Prostate gland (tissue), 2 donors: ENCODE measurements at regions not wholly inside any gene's neighbourhood (a gene's known extent, or its start where the extent isn't known, plus 50 kb on each side); places are given as distances from the start of the nearest gene placed in this dataset.

Experiments
- DNase-seq: peaks from one replicate; pipeline ENCODE4 v3.0.0-alpha.2; 2019; ENCODE audit warnings: low spot score
- H3K27ac ChIP-seq, 2 donors: fragments of 200-600 bp; sonication (generic); 2 replicates each; pipeline ENCODE4 v1.5.1; 2017 to 2019
- H3K27me3 ChIP-seq: fragments of 200-600 bp; sonication (generic); replicated peaks from 2 replicates; pipeline ENCODE4 v1.5.1; 2019; ENCODE audit not compliant: insufficient read depth
- H3K36me3 ChIP-seq, 2 donors: fragments of 200-600 bp; sonication (generic); 1 replicate in 1 of 2; 2 replicates in 1 of 2; pipeline versions ENCODE4 v1.5.1 to v1.8.1; 2017 to 2019
- H3K4me1 ChIP-seq: fragments of 200-600 bp; sonication (generic); replicated peaks from 2 replicates; pipeline ENCODE4 v1.5.1; 2019
- H3K4me3 ChIP-seq, 2 donors: fragments of 200-600 bp; sonication (generic); 2 replicates each; pipeline ENCODE4 v1.5.1; 2017 to 2019
- H3K9me3 ChIP-seq: fragments of 200-600 bp; sonication (generic); 2 replicates; pipeline ENCODE4 v1.5.1; 2017
- POLR2A ChIP-seq: fragments of 450-650 bp; IDR thresholded peaks from one replicate; pipeline ENCODE4 v1.6.1; 2016; ENCODE audit warnings: antibody characterized with exemption, mild to moderate bottlenecking
- POLR2AphosphoS5 ChIP-seq: sonication (generic); formaldehyde crosslinking; IDR thresholded peaks from one replicate; pipeline ENCODE4 v1.6.1; 2017; ENCODE audit warnings: antibody characterized with exemption
- WGBS: methylation state at CpG from one replicate; pipeline ENCODE4 v1.1.5; 2018; 5-methylcytosine and 5-hydroxymethylcytosine counted together
- intact Hi-C: fragments of 100-400 bp; cut with DNase I; formaldehyde crosslinking; loops from one replicate; pipeline ENCODE4 v1.14.2; 2022
- TF ChIP-seq, protein P1 (sequence below), 4 experiments: fragments of 200-600 bp in 2 of 4; fragments of 450-650 bp in 2 of 4; sonication (generic) in 2 of 4; IDR thresholded peaks; 1 replicate in 3 of 4; 2 replicates in 1 of 4; pipeline ENCODE4 v1.5.1; 2016 to 2019; ENCODE audit warnings: antibody characterized with exemption in 4 of 4, mild to moderate bottlenecking in 2 of 4, moderate library complexity in 2 of 4

GRCh38 chr5:66406761-66407336 is 189.3 kb upstream of the MAST4 start:
- intact Hi-C loops = no loop called here
- H3K4me1 ChIP-seq = no peaks in the 10 kb centered on the region
- no peak overlapping the region for H3K27ac ChIP-seq
- H3K9me3 ChIP-seq = no peaks in the 10 kb centered on the region
- TF ChIP-seq, protein P1, sequence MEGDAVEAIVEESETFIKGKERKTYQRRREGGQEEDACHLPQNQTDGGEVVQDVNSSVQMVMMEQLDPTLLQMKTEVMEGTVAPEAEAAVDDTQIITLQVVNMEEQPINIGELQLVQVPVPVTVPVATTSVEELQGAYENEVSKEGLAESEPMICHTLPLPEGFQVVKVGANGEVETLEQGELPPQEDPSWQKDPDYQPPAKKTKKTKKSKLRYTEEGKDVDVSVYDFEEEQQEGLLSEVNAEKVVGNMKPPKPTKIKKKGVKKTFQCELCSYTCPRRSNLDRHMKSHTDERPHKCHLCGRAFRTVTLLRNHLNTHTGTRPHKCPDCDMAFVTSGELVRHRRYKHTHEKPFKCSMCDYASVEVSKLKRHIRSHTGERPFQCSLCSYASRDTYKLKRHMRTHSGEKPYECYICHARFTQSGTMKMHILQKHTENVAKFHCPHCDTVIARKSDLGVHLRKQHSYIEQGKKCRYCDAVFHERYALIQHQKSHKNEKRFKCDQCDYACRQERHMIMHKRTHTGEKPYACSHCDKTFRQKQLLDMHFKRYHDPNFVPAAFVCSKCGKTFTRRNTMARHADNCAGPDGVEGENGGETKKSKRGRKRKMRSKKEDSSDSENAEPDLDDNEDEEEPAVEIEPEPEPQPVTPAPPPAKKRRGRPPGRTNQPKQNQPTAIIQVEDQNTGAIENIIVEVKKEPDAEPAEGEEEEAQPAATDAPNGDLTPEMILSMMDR (IDR thresholded peaks at IDR 0.05) = no peak
- TF ChIP-seq POLR2AphosphoS5 (no peak), POLR2A (no peak)
- WGBS = 22% methylated on average over 3 of the region's 3 CpGs
- H3K36me3 ChIP-seq = no peaks in the 10 kb centered on the region
- no peak for DNase-seq
- no peaks in the 10 kb centered on the region for H3K27me3 ChIP-seq
- H3K4me3 ChIP-seq = no peak overlapping the region

DNA sequence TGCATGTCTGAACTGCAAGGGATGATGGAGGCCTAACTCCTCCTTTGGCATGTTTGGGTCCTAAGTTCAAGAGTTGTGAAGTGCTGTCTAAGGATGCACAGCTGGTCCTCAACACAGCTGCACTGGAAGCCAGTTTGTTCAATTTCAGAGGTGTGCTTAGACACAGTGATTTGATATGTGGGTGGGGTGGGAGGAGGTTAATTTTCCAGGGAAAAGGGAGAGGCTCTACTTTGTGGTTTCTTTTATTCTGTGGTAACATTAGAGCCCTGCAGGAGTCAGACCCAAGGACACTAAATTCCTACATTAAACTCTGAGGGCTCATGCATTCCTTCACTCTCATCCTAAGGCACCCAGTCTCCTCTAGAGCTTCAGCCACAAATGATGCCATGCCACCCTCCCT is 188.4 kb upstream of the MAST4 start:
- Histone ChIP-seq H3K36me3 (no peaks in the 10 kb centered on the region), H3K4me3 (no peak overlapping the region), H3K4me1 (no peaks in the 10 kb centered on the region), H3K27ac (no peak overlapping the region), H3K27me3 (no peaks in the 10 kb centered on the region), H3K9me3 (no peaks in the 10 kb centered on the region)
- TF ChIP-seq POLR2AphosphoS5 (no peak), POLR2A (no peak)
- TF ChIP-seq, protein P1 (IDR thresholded peaks at IDR 0.05) = no peak
- intact Hi-C loops = no loop called here
- no peak for DNase-seq

GRCh38 chr5:66408576-66408975 is 187.6 kb upstream of the MAST4 start:
- DNase-seq = no peak
- WGBS = 95% methylated on average over 5 of the region's 5 CpGs
- Histone ChIP-seq H3K27ac (no peak overlapping the region), H3K36me3 (no peaks in the 10 kb centered on the region), H3K9me3 (no peaks in the 10 kb centered on the region), H3K4me3 (no peak overlapping the region), H3K27me3 (no peaks in the 10 kb centered on the region), H3K4me1 (no peaks in the 10 kb centered on the region)
- intact Hi-C loops = no loop called here
- TF ChIP-seq, protein P1 (IDR thresholded peaks at IDR 0.05) = no peak
- TF ChIP-seq POLR2AphosphoS5 (no peak), POLR2A (no peak)

GRCh38 chr5:66410122-66410521 is 186.1 kb upstream of the MAST4 start:
- Histone ChIP-seq H3K27ac (no peak overlapping the region), H3K27me3 (no peaks in the 10 kb centered on the region), H3K36me3 (no peaks in the 10 kb centered on the region), H3K4me3 (no peak overlapping the region), H3K9me3 (no peaks in the 10 kb centered on the region), H3K4me1 (no peaks in the 10 kb centered on the region)
- intact Hi-C loops = no loop called here
- TF ChIP-seq POLR2AphosphoS5 (no peak), POLR2A (no peak)
- TF ChIP-seq, protein P1 (IDR thresholded peaks at IDR 0.05) = no peak
- no peak for DNase-seq
- 54% methylated on average over 7 of the region's 7 CpGs for WGBS

DNA sequence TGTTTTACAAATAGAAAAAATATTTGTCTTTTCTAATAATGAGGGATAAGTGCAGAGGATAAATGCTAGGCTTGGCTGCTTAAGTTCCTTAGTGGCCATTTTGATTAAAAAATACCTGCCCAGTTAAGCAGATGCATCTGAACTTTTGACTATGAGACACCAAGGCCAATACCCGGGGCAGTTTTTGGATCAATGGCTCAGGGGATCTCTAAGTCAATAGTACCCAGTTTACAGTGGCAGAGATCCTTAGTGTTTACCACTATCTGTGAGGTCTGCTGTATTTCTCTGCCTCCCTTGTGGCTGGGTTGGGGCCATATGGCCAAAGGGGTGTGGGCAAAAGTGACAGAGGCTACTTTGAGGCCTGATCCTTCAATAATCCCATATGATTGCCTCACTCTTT is 184.5 kb upstream of the MAST4 start:
- 86% methylated on average over 1 of the region's 1 CpG for WGBS
- intact Hi-C loops = no loop called here
- TF ChIP-seq, protein P1 (IDR thresholded peaks at IDR 0.05) = no peak
- TF ChIP-seq POLR2AphosphoS5 (no peak), POLR2A (no peak)
- no peaks in the 10 kb centered on the region for H3K36me3 ChIP-seq
- no peak for DNase-seq
- H3K9me3 ChIP-seq = no peaks in the 10 kb centered on the region
- no peaks in the 10 kb centered on the region for H3K4me1 ChIP-seq
- H3K27me3 ChIP-seq = no peaks in the 10 kb centered on the region
- H3K4me3 ChIP-seq = no peak overlapping the region
- no peak overlapping the region for H3K27ac ChIP-seq
